Stimulated activated CD4-positive, alpha-beta T cell treated with anti-CD3 and anti-CD28 coated beads, Interleukin-4, amount 100 ng/mL, for 4 hours (primary cell): ENCODE measurements at regions not wholly inside any gene's neighbourhood (a gene's known extent, or its start where the extent isn't known, plus 50 kb on each side); places are given as distances from the start of the nearest gene placed in this dataset.
"Not testable (repeated sequence)": the region's sequence is repeated elsewhere in the genome, so short reads cannot be mapped to it uniquely, and the experiment has no call there.

Experiments used
- DNase-seq, 2 experiments: peaks; one replicate each; pipeline ENCODE4 v3.0.0-alpha.2; 2020

GRCh38 chr1:192477630-192478029 lies 97.9 kb upstream of the RGS1 start:
- no peak for DNase-seq

- no peak for DNase-seq
Observed at GRCh38 chr1:192485692-192486436, 89.7 kb upstream of the RGS1 start.

GRCh38 chr1:192488058-192488457 lies 87.5 kb upstream of the RGS1 start:
- no peak for DNase-seq

GRCh38 chr1:192489047-192489446 lies 86.5 kb upstream of the RGS1 start:
- DNase-seq, result no peak

- DNase-seq, result no peak
Observed at GRCh38 chr1:192489748-192490147, 85.8 kb upstream of the RGS1 start.

- DNase-seq, result no peak
Observed at GRCh38 chr1:192491804-192492554, 83.6 kb upstream of the RGS1 start.

- no peak for DNase-seq
Observed at GRCh38 chr1:192493584-192493983, 82.0 kb upstream of the RGS1 start.

- DNase-seq, result no peak
Observed at GRCh38 chr1:192496369-192497056, 79.1 kb upstream of the RGS1 start.

GRCh38 chr1:192497214-192497794 lies 78.3 kb upstream of the RGS1 start:
- no peak for DNase-seq

- not testable (repeated sequence) for DNase-seq
Observed at GRCh38 chr1:192498092-192498491, 77.5 kb upstream of the RGS1 start.

GRCh38 chr1:192499061-192499581 lies 76.5 kb upstream of the RGS1 start:
- not testable (repeated sequence) for DNase-seq

- DNase-seq, result not testable (repeated sequence)
Observed at GRCh38 chr1:192500541-192500940, 75.0 kb upstream of the RGS1 start.

GRCh38 chr1:192506741-192507155 lies 68.8 kb upstream of the RGS1 start:
- no peak for DNase-seq

GRCh38 chr1:192512426-192513162 lies 63.0 kb upstream of the RGS1 start:
- no peak for DNase-seq

GRCh38 chr1:192513196-192513595 lies 62.4 kb upstream of the RGS1 start:
- no peak for DNase-seq

- DNase-seq, result no peak
Observed at GRCh38 chr1:192513697-192514096, 61.9 kb upstream of the RGS1 start.

- DNase-seq, result peak in 1 of 2 experiments; percentile 67
Observed at GRCh38 chr1:192516776-192517297, 58.7 kb upstream of the RGS1 start.

- not testable (repeated sequence) for DNase-seq
Observed at GRCh38 chr1:192517716-192518355, 57.7 kb upstream of the RGS1 start.

- DNase-seq, result no peak
Observed at GRCh38 chr1:192518700-192519099, 56.9 kb upstream of the RGS1 start.

GRCh38 chr1:192521734-192522133 lies 53.8 kb upstream of the RGS1 start:
- DNase-seq, result peak in 1 of 2 experiments; percentile 27

- no peak for DNase-seq
Observed at GRCh38 chr1:192522673-192523072, 52.9 kb upstream of the RGS1 start.

GRCh38 chr1:192524223-192524622 lies 51.4 kb upstream of the RGS1 start:
- DNase-seq, result no peak
